ENCODE measurements at regions not wholly inside any gene's neighbourhood (a gene's known extent, or its start where the extent isn't known, plus 50 kb on each side); places are given as distances from the start of the nearest gene placed in this dataset.
"Not testable (repeated sequence)": the region's sequence is repeated elsewhere in the genome, so short reads cannot be mapped to it uniquely, and the experiment has no call there.

- DNase-seq (ENCODE audit: low read depth) = no peak
These were observed 833.5 kb upstream of the ADGRL3 start for GRCh38 chr4:60366661-60367060.

GRCh38 chr4:60368986-60369385 lies 831.1 kb upstream of the ADGRL3 start:
- DNase-seq (ENCODE audit: low read depth) = no peak

- no peak for DNase-seq (ENCODE audit: low read depth)
These were observed 822.1 kb upstream of the ADGRL3 start for GRCh38 chr4:60378010-60378409.

- no peak for DNase-seq (ENCODE audit: low read depth)
These were observed 815.6 kb upstream of the ADGRL3 start for GRCh38 chr4:60384516-60384915.

GRCh38 chr4:60389633-60390032 lies 810.5 kb upstream of the ADGRL3 start:
- no peak for DNase-seq (ENCODE audit: low read depth)

GRCh38 chr4:60396341-60397049 lies 803.6 kb upstream of the ADGRL3 start:
- DNase-seq (ENCODE audit: low read depth) = no peak

- no peak for DNase-seq (ENCODE audit: low read depth)
These were observed 799.5 kb upstream of the ADGRL3 start for GRCh38 chr4:60400593-60400992.

GRCh38 chr4:60404027-60404426 lies 796.1 kb upstream of the ADGRL3 start:
- no peak for DNase-seq (ENCODE audit: low read depth)

- DNase-seq (ENCODE audit: low read depth) = no peak
These were observed 777.7 kb upstream of the ADGRL3 start for GRCh38 chr4:60422439-60422838.

GRCh38 chr4:60423573-60424184 lies 776.4 kb upstream of the ADGRL3 start:
- DNase-seq (ENCODE audit: low read depth) = not testable (repeated sequence)

GRCh38 chr4:60432911-60433310 lies 767.2 kb upstream of the ADGRL3 start:
- no peak for DNase-seq (ENCODE audit: low read depth)

GRCh38 chr4:60443068-60443467 lies 757.1 kb upstream of the ADGRL3 start:
- no peak for DNase-seq (ENCODE audit: low read depth)

- no peak for DNase-seq (ENCODE audit: low read depth)
These were observed 756.3 kb upstream of the ADGRL3 start for GRCh38 chr4:60443796-60444195.

- no peak for DNase-seq (ENCODE audit: low read depth)
These were observed 750.1 kb upstream of the ADGRL3 start for GRCh38 chr4:60450054-60450453.

GRCh38 chr4:60452266-60452665 lies 747.9 kb upstream of the ADGRL3 start:
- DNase-seq (ENCODE audit: low read depth) = no peak

GRCh38 chr4:60455380-60455779 lies 744.7 kb upstream of the ADGRL3 start:
- no peak for DNase-seq (ENCODE audit: low read depth)

- DNase-seq (ENCODE audit: low read depth) = no peak
These were observed 738.6 kb upstream of the ADGRL3 start for GRCh38 chr4:60461551-60461950.

GRCh38 chr4:60463857-60464502 lies 736.1 kb upstream of the ADGRL3 start:
- no peak for DNase-seq (ENCODE audit: low read depth)

GRCh38 chr4:60482921-60483351 lies 717.2 kb upstream of the ADGRL3 start:
- no peak for DNase-seq (ENCODE audit: low read depth)

- no peak for DNase-seq (ENCODE audit: low read depth)
These were observed 714.9 kb upstream of the ADGRL3 start for GRCh38 chr4:60485276-60485675.

- DNase-seq (ENCODE audit: low read depth) = not testable (repeated sequence)
These were observed 712.9 kb upstream of the ADGRL3 start for GRCh38 chr4:60487118-60487761.

GRCh38 chr4:60500810-60501209 lies 699.3 kb upstream of the ADGRL3 start:
- DNase-seq (ENCODE audit: low read depth) = no peak

GRCh38 chr4:60502733-60503132 lies 697.4 kb upstream of the ADGRL3 start:
- DNase-seq (ENCODE audit: low read depth) = no peak
